K562 (cell line): ENCODE measurements at regions not wholly inside any gene's neighbourhood (a gene's known extent, or its start where the extent isn't known, plus 50 kb on each side); places are given as distances from the start of the nearest gene placed in this dataset.

Experiments used
- ATF3 ChIP-seq, 2 experiments: fragments of 450-650 bp in 1 of 2; sonication (generic) in 1 of 2; formaldehyde crosslinking in 1 of 2; IDR thresholded peaks in 1 of 2; conservative IDR thresholded peaks in 1 of 2; 2 replicates each; pipeline versions ENCODE4 v1.6.1 to v1.8.1; 2016 to 2023; ENCODE audit warnings: mild to moderate bottlenecking in 2 of 2, moderate library complexity in 2 of 2, inconsistent platforms in 1 of 2, missing genetic modification reagents in 1 of 2
- BCL6 ChIP-seq: fragments of 250-450 bp; sonication (Bioruptor Pico); IDR thresholded peaks from 2 replicates; pipeline ENCODE4 v1.4.0; 2020
- BHLHE40 ChIP-seq: IDR thresholded peaks from 2 replicates; pipeline ENCODE4 v1.6.1; 2011; ENCODE audit warnings: low read length, improper control_type of control experiment
- CBX3 ChIP-seq, 2 experiments: IDR thresholded peaks; 1 replicate in 1 of 2; 2 replicates in 1 of 2; pipeline ENCODE4 v1.6.1; 2012; ENCODE audit warnings: inconsistent platforms in 2 of 2, low read length in 2 of 2, borderline replicate concordance in 1 of 2, control low read depth in 1 of 2
- CTCF ChIP-seq, 3 experiments: IDR thresholded peaks in 2 of 3; conservative IDR thresholded peaks in 1 of 3; 2 replicates each; pipeline ENCODE4 v1.5.1; 2011 to 2012; ENCODE audit warnings: low read length in 3 of 3, mild to moderate bottlenecking in 3 of 3, control low read depth in 2 of 3, improper control_type of control experiment in 1 of 3, inconsistent platforms in 1 of 3, low read depth in 1 of 3, mixed read lengths in 1 of 3, moderate library complexity in 1 of 3; ENCODE audit not compliant: insufficient read depth in 2 of 3
- EP300 ChIP-seq: IDR thresholded peaks from 2 replicates; pipeline ENCODE4 v1.6.1; 2012; ENCODE audit warnings: low read length, improper control_type of control experiment
- HCFC1 ChIP-seq: IDR thresholded peaks from 2 replicates; pipeline ENCODE4 v1.6.1; 2012; ENCODE audit warnings: low read depth, low read length, improper control_type of control experiment
- PHF21A ChIP-seq: fragments of 450-650 bp; IDR thresholded peaks from 2 replicates; pipeline ENCODE4 v1.6.1; 2017; ENCODE audit warnings: low read depth, borderline replicate concordance
- POLR2AphosphoS5 ChIP-seq: IDR thresholded peaks from 2 replicates; pipeline ENCODE4 v1.6.1; 2011; ENCODE audit warnings: mild to moderate bottlenecking, low read depth, low read length, moderate library complexity; ENCODE audit not compliant: control insufficient read depth, insufficient read depth
- SP1 ChIP-seq: sonication (generic); formaldehyde crosslinking; IDR thresholded peaks from 2 replicates; pipeline ENCODE4 v1.8.1; 2022; ENCODE audit warnings: mild to moderate bottlenecking, missing genetic modification reagents
- TAF1 ChIP-seq: IDR thresholded peaks from 2 replicates; pipeline ENCODE4 v1.6.1; 2011; ENCODE audit warnings: mild to moderate bottlenecking, low read length, moderate library complexity; ENCODE audit not compliant: insufficient read depth, control insufficient read depth, severe bottlenecking; ENCODE audit errors: extremely low read depth
- ZBTB1 ChIP-seq: sonication (generic); formaldehyde crosslinking; IDR thresholded peaks from 2 replicates; pipeline ENCODE4 v1.8.1; 2023; ENCODE audit warnings: missing genetic modification reagents, low read depth, mild to moderate bottlenecking, borderline replicate concordance
- ZNF41 ChIP-seq: fragments of 250-450 bp; sonication (Bioruptor Pico); conservative IDR thresholded peaks from 2 replicates; pipeline ENCODE4 v1.4.0; 2020; ENCODE audit warnings: mild to moderate bottlenecking
- ZNF785 ChIP-seq: fragments of 250-450 bp; sonication (Bioruptor Pico); IDR thresholded peaks from 2 replicates; pipeline ENCODE4 v1.4.0; 2020; ENCODE audit warnings: mild to moderate bottlenecking

DNA sequence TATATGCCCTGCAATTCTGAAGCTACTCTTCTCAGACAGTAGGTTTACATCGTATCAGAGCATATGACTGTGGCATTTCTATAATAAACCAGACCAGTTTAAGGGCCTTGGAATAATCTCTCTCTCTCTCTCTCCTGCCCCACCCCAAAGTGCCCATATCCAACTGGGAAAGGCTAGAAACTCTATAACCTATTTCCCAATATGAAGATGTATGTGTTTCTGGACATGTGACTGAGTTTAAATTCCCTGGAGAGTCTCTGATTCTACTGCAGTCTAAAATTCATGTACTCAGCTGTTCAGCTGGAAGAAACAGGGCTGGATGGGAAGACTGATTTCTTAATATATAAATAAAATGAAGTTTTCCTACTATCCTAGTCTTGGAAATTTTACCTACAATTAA lies 91.9 kb upstream of the MBNL2 start:
- no peak for TF ChIP-seq HCFC1
- no peak for TF ChIP-seq ZNF41
- TF ChIP-seq POLR2AphosphoS5 = no peak
- no peak for TF ChIP-seq EP300
- no peak for TF ChIP-seq TAF1
- no peak for TF ChIP-seq CTCF (IDR thresholded peaks at IDR 0.05 in 2 of 3, conservative IDR thresholded peaks at IDR 0.05 in 1 of 3; ENCODE audit: insufficient read depth in 2 of 3, low read depth in 1 of 3, low read length in 3 of 3)
- no peak for TF ChIP-seq SP1 (CRISPR knock-in tag)
- no peak for TF ChIP-seq ZNF785
- TF ChIP-seq CBX3 (IDR thresholded peaks at IDR 0.05; ENCODE audit: borderline replicate concordance in 1 of 2, low read length in 2 of 2) = no peak
- no peak for TF ChIP-seq ZBTB1
- no peak for TF ChIP-seq PHF21A
- TF ChIP-seq ATF3 (IDR thresholded peaks at IDR 0.05) = no peak
- no peak for TF ChIP-seq ATF3 (CRISPR knock-in tag; conservative IDR thresholded peaks at IDR 0.05)
- TF ChIP-seq BHLHE40 = no peak
- TF ChIP-seq BCL6 (CRISPR knock-in tag) = no peak
